Nephron progenitor cell (in vitro differentiated cells): ENCODE measurements at regions not wholly inside any gene's neighbourhood (a gene's known extent, or its start where the extent isn't known, plus 50 kb on each side); places are given as distances from the start of the nearest gene placed in this dataset.
"Not testable (repeated sequence)": the region's sequence is repeated elsewhere in the genome, so short reads cannot be mapped to it uniquely, and the experiment has no call there.

ENCODE experiments used
- DNase-seq: peaks from one replicate; pipeline ENCODE4 v3.0.0; 2021
- H3K27ac Mint-ChIP-seq: 2 replicates; pipeline ENCODE4 v1.8.0; 2021; ENCODE audit warnings: mild to moderate bottlenecking, moderate library complexity, mixed read lengths
- H3K27me3 Mint-ChIP-seq: 2 replicates; pipeline ENCODE4 v1.8.0; 2021; ENCODE audit warnings: mild to moderate bottlenecking, low read depth, mixed read lengths; ENCODE audit not compliant: poor library complexity
- H3K36me3 Mint-ChIP-seq: 2 replicates; pipeline ENCODE4 v1.8.0; 2021; ENCODE audit warnings: low read depth, mixed read lengths
- H3K4me1 Mint-ChIP-seq: 2 replicates; pipeline ENCODE4 v1.8.0; 2021; ENCODE audit warnings: mixed read lengths
- H3K4me3 Mint-ChIP-seq: 2 replicates; pipeline ENCODE4 v1.8.0; 2021; ENCODE audit warnings: mild to moderate bottlenecking, moderate library complexity, mixed read lengths
- H3K9me3 Mint-ChIP-seq: 2 replicates; pipeline ENCODE4 v1.8.0; 2021; ENCODE audit warnings: mild to moderate bottlenecking, moderate library complexity, mixed read lengths
- CTCF ChIP-seq: fragments of 200-600 bp; sonication (generic); IDR thresholded peaks from 2 replicates; pipeline ENCODE4 v1.5.0; 2021; ENCODE audit warnings: antibody characterized with exemption

DNA sequence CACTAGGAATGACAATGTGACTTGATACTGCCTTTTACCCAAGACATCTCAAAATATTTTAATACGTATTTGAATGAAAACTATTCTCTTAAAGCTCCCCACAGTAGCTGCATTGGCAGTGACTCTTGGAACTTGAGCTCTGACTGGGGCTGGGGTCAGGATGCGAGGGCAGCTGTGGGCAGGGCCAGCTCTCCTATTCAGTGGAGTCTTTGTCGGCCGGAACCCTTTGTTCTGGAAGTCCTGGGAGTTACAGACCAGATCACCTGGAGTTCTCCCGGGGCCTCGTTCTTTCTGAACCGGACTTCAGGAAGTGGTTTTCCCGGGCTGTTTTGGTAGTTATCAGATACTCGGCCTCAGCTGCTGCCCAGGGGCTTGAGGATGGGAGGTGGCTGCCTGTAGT, 84.9 kb downstream of the NPIPB11 start:
- no peak for TF ChIP-seq CTCF
- Mint-ChIP-seq H3K4me3 (no peak overlapping the region), H3K9me3 (no peaks in the 10 kb centered on the region), H3K27me3 (peaks cover 7% of the 10 kb centered on the region), H3K27ac (no peak overlapping the region), H3K36me3 (no peaks in the 10 kb centered on the region), H3K4me1 (peaks cover 53% of the 10 kb centered on the region)
- no peak for DNase-seq

DNA sequence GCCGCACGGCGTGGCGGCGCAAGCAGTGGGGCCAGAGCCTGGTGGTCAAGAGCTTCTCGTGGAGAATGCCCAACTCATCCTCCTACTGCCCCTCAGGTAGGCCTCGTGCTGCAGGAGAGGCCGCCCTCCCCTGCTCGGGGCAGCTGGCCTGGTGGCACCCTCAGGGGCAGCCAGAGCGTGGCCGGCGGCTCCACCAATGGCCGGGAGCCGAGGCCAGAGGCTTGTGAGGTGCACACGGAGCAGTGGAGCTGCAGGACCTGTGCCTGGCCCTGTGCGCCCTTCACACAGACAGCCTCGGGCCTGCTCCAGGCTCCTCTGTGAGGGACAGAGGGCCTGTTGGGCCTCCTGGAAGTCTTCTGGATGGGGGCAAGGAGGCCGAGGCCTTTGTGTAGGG, 85.5 kb downstream of the NPIPB11 start:
- H3K4me1 Mint-ChIP-seq: peaks cover 59% of the 10 kb centered on the region
- H3K9me3 Mint-ChIP-seq: no peaks in the 10 kb centered on the region
- no peak overlapping the region for H3K4me3 Mint-ChIP-seq
- DNase-seq: no peak
- no peaks in the 10 kb centered on the region for H3K36me3 Mint-ChIP-seq
- TF ChIP-seq CTCF: no peak
- H3K27me3 Mint-ChIP-seq: peaks cover 7% of the 10 kb centered on the region
- H3K27ac Mint-ChIP-seq: no peak overlapping the region

DNA sequence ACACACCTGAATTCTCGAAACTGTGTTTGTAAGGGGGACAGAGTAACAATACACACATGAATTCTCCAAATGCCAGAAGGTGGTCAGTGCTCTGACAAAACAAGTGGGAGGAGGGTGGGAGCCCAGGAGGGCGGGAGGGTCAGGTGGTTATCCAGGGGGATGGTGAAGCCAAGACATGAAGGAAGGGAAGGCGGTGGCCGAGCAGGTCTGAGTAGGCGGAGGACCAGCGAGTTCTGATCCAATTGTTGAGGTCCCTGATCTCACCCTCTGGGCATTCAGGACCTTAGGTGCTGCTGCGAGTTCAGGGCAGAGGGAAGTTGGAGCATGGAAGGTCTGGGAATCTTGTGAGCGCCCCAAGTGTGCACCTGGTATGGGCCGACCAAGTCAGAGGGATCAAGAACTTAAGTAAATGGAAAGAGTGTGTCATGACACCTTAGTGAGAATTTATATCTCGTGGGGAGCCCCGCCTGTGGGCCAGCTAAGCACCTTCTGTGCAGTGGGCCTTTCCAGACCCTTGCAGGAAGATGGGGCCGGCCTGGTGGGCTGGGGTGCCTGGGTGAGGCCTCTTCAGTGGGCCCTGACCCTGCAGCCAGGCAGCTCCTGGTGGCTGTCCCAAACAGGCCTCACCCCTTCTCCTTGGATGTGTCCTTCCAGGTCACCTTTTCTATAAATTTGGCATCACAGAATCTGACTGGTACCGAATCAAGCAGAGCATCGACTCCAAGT, 86.1 kb downstream of the NPIPB11 start:
- Mint-ChIP-seq H3K9me3 (no peaks in the 10 kb centered on the region), H3K27ac (no peak overlapping the region), H3K36me3 (no peaks in the 10 kb centered on the region), H3K4me3 (peak overlapping the region; percentile 35), H3K4me1 (peaks cover 63% of the 10 kb centered on the region), H3K27me3 (peaks cover 7% of the 10 kb centered on the region)
- no peak for TF ChIP-seq CTCF
- no peak for DNase-seq

DNA sequence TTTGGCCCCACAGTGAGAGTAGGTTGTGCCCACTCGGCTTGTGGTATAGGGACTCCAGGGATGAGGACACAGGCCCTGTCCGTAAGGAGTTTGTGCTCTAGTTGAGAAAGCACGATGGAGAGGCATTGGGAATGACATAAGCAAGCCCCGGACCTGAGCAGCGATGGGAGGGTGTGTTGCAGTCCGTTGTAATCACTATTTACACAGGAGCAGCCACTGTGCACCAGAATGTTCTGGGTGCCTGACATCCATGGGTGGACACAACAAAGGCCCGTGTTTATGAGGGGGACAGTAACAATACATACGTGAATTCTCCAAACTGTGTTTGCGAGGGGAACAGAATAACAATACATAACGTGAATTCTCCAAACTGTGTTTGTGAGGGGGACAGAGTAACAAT, 86.8 kb downstream of the NPIPB11 start:
- no peak for DNase-seq
- no peak for TF ChIP-seq CTCF
- peaks cover 69% of the 10 kb centered on the region for H3K4me1 Mint-ChIP-seq
- no peaks in the 10 kb centered on the region for H3K36me3 Mint-ChIP-seq
- H3K4me3 Mint-ChIP-seq: peak overlapping the region; percentile 35
- no peak overlapping the region for H3K27ac Mint-ChIP-seq
- peaks cover 7% of the 10 kb centered on the region for H3K27me3 Mint-ChIP-seq
- H3K9me3 Mint-ChIP-seq: no peaks in the 10 kb centered on the region

DNA sequence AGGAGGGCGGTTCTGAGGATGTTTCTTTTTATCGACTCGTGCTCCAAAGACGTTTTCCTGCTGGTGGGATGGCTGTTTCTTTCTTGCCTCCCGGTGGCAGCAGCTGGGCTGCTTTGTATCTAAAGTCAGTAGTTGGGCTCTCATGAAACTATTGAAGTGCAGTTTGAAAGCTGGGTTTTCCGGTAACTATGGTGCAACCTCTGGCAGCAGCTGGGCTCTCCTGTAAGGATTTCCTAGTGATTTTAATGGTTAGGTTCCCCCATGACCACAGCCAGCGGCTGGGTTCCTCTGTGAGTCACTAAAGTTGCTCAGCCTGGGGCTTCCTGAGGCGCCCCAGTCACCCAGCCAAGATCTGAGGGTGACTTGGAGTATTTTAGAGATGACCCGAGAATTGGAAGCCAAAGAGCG, 87.9 kb downstream of the NPIPB11 start:
- H3K9me3 Mint-ChIP-seq, H3K36me3 Mint-ChIP-seq, H3K4me3 Mint-ChIP-seq, DNase-seq, H3K27me3 Mint-ChIP-seq, H3K27ac Mint-ChIP-seq: not testable (repeated sequence)
- H3K4me1 Mint-ChIP-seq: peaks cover 73% of the 10 kb centered on the region

DNA sequence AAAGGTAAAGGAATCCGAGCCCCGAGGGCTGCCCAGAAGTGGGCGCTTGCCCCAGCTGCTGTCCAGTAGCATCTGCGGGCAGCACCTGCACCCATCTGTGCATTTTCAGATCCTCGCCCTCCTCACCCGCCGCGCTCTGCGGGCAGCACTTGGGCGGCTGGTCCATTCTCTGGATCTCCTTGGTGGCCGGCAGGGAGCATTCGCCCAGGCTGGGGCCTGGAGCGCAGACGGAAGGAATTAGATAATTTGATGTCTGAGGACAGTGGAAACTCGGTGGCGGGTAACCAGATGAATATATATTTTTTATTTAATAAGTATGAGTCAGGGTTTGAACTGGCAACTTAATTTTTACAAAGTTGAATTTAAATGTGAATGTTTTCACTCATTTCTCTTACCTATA, 88.5 kb downstream of the NPIPB11 start:
- H3K9me3 Mint-ChIP-seq: no peaks in the 10 kb centered on the region
- DNase-seq: no peak
- peaks cover 78% of the 10 kb centered on the region for H3K4me1 Mint-ChIP-seq
- H3K27ac Mint-ChIP-seq: no peak overlapping the region
- peaks cover 7% of the 10 kb centered on the region for H3K27me3 Mint-ChIP-seq
- no peaks in the 10 kb centered on the region for H3K36me3 Mint-ChIP-seq
- peak; percentile 42 for TF ChIP-seq CTCF
- H3K4me3 Mint-ChIP-seq: no peak overlapping the region
